HG02623 (cell line): ENCODE measurements at regions not wholly inside any gene's neighbourhood (a gene's known extent, or its start where the extent isn't known, plus 50 kb on each side); places are given as distances from the start of the nearest gene placed in this dataset.
"Not testable (repeated sequence)": the region's sequence is repeated elsewhere in the genome, so short reads cannot be mapped to it uniquely, and the experiment has no call there.

Experiments used
- ATAC-seq: cut with Tn5 transposase; IDR thresholded peaks from one replicate; pipeline ENCODE4 v1.9.1; 2021; ENCODE audit warnings: moderate library complexity; ENCODE audit not compliant: unreplicated experiment

- not testable (repeated sequence) for ATAC-seq
These were observed 60.2 kb upstream of the PLGLB2 start for GRCh38 chr2:87687550-87688270.

GRCh38 chr2:87691899-87692592 lies 55.8 kb upstream of the PLGLB2 start:
- ATAC-seq = not testable (repeated sequence)

- ATAC-seq = not testable (repeated sequence)
These were observed 55.0 kb upstream of the PLGLB2 start for GRCh38 chr2:87692914-87693313.

- ATAC-seq = not testable (repeated sequence)
These were observed 54.0 kb upstream of the PLGLB2 start for GRCh38 chr2:87693882-87694281.

- ATAC-seq = not testable (repeated sequence)
These were observed 52.1 kb upstream of the PLGLB2 start for GRCh38 chr2:87695596-87696323.
